H1 (cell line): ENCODE measurements at regions not wholly inside any gene's neighbourhood (a gene's known extent, or its start where the extent isn't known, plus 50 kb on each side); places are given as distances from the start of the nearest gene placed in this dataset.

Experiments
- CTCF ChIA-PET: fragments of 300-600 bp; sonication (Branson Sonifier 250); formaldehyde crosslinking; loops from one replicate; lab custom pipeline; 2021; ENCODE audit not compliant: partially characterized antibody; lab: Charles Lee
- POLR2A ChIA-PET: fragments of 300-600 bp; sonication (Branson Sonifier 250); formaldehyde crosslinking; loops from one replicate; lab custom pipeline; 2021; ENCODE audit warnings: inconsistent platforms; ENCODE audit not compliant: partially characterized antibody; lab: Charles Lee
- DNase-seq, 2 experiments: peaks; one replicate each; pipeline versions ENCODE4 v3.0.0 to v3.0.0-alpha.2; 2010 to 2022; ENCODE audit warnings: low spot score in 2 of 2, low read depth in 1 of 2, mixed read lengths in 1 of 2
- FAIRE-seq: peaks from 2 replicates; lab custom pipeline; 2011; peaks lifted over from hg19 to GRCh38; lab: Jason Lieb, UNC
- H2AFZ ChIP-seq: 2 replicates; pipeline ENCODE4 v1.8.1; 2012; ENCODE audit warnings: low read length, inconsistent platforms
- H2AK5ac ChIP-seq: 2 replicates; pipeline ENCODE4 v1.6.1; 2013; ENCODE audit warnings: low read depth, low read length
- H2BK120ac ChIP-seq: replicated peaks from 2 replicates; pipeline ENCODE3; 2013; ENCODE audit warnings: low read depth, low read length, inconsistent platforms
- H2BK12ac ChIP-seq: 2 replicates; pipeline ENCODE4 v1.6.1; 2013; ENCODE audit warnings: low read depth, low read length
- H2BK15ac ChIP-seq: 2 replicates; pipeline ENCODE4 v1.6.1; 2013; ENCODE audit warnings: low read length
- H2BK20ac ChIP-seq: 2 replicates; pipeline ENCODE4 v1.6.1; 2013; ENCODE audit warnings: low read length
- H2BK5ac ChIP-seq: 2 replicates; pipeline ENCODE4 v1.6.1; 2013; ENCODE audit warnings: low read depth, low read length
- H3K14ac ChIP-seq: 2 replicates; pipeline ENCODE4 v1.6.1; 2013; ENCODE audit warnings: inconsistent platforms; ENCODE audit not compliant: insufficient read length
- H3K18ac ChIP-seq: 2 replicates; pipeline ENCODE4 v1.6.1; 2013; ENCODE audit warnings: low read length; ENCODE audit errors: extremely low read depth
- H3K23ac ChIP-seq: 2 replicates; pipeline ENCODE4 v1.6.1; 2013; ENCODE audit warnings: inconsistent platforms; ENCODE audit not compliant: insufficient read length
- H3K23me2 ChIP-seq: 2 replicates; pipeline ENCODE4 v1.6.1; 2013; ENCODE audit warnings: low read depth, low read length
- H3K27ac ChIP-seq: 2 replicates; pipeline ENCODE4 v1.6.1; 2011; ENCODE audit warnings: low read depth, low read length, inconsistent platforms
- H3K27me3 ChIP-seq, 4 experiments: replicated peaks in 1 of 4; 1 replicate in 1 of 4; 2 replicates in 3 of 4; pipeline versions ENCODE4 v1.6.1 to v1.8.1; 2011 to 2013; ENCODE audit warnings: low read length in 3 of 4, mild to moderate bottlenecking in 3 of 4, inconsistent platforms in 2 of 4, mixed read lengths in 2 of 4, moderate library complexity in 1 of 4; ENCODE audit not compliant: control insufficient read depth in 3 of 4, insufficient read depth in 3 of 4; ENCODE audit errors: extremely low read depth in 1 of 4
- H3K36me3 ChIP-seq, 4 experiments: 2 replicates each; pipeline versions ENCODE4 v1.6.1 to v1.8.1; 2011 to 2013; ENCODE audit warnings: mild to moderate bottlenecking in 4 of 4, low read length in 3 of 4, moderate library complexity in 2 of 4, control low read depth in 1 of 4, inconsistent platforms in 1 of 4; ENCODE audit not compliant: insufficient read depth in 4 of 4, control insufficient read depth in 2 of 4
- H3K4ac ChIP-seq: replicated peaks from 2 replicates; pipeline ENCODE3; 2013; ENCODE audit warnings: low read length, low read depth, mixed read lengths, inconsistent platforms; ENCODE audit not compliant: insufficient read length
- H3K4me1 ChIP-seq, 4 experiments: replicated peaks in 1 of 4; 1 replicate in 1 of 4; 2 replicates in 3 of 4; pipeline versions ENCODE4 v1.6.1 to v1.8.1; 2011 to 2013; ENCODE audit warnings: low read length in 3 of 4, inconsistent platforms in 2 of 4, mixed read lengths in 1 of 4; ENCODE audit not compliant: insufficient read depth in 4 of 4, control insufficient read depth in 3 of 4
- H3K4me2 ChIP-seq, 2 experiments: 2 replicates each; pipeline versions ENCODE4 v1.6.1 to v1.8.1; 2011 to 2013; ENCODE audit warnings: low read depth in 2 of 2, low read length in 2 of 2, control low read depth in 1 of 2, inconsistent platforms in 1 of 2, mild to moderate bottlenecking in 1 of 2; ENCODE audit not compliant: insufficient read depth in 1 of 2
- H3K4me3 ChIP-seq, 4 experiments: fragments of 200-600, 300-600 bp in 1 of 4; sonication (generic), shearing (Covaris generic), sonication (Bioruptor Twin) in 1 of 4; 2 replicates each; pipeline versions ENCODE4 v1.5.1 to v1.8.1; 2011 to 2016; ENCODE audit warnings: low read length in 4 of 4, low read depth in 3 of 4, control low read depth in 2 of 4, inconsistent platforms in 2 of 4, mild to moderate bottlenecking in 2 of 4, mixed read lengths in 1 of 4, moderate library complexity in 1 of 4; ENCODE audit not compliant: insufficient read depth in 2 of 4; ENCODE audit errors: extremely low read depth in 1 of 4
- H3K56ac ChIP-seq: replicated peaks from 2 replicates; pipeline ENCODE3; 2013; ENCODE audit warnings: low read depth, mild to moderate bottlenecking, mixed read lengths, low read length, inconsistent platforms; ENCODE audit not compliant: insufficient read length
- H3K79me1 ChIP-seq: 2 replicates; pipeline ENCODE4 v1.6.1; 2013; ENCODE audit warnings: low read depth, low read length, control low read depth
- H3K79me2 ChIP-seq, 2 experiments: 2 replicates each; pipeline versions ENCODE4 v1.6.1 to v1.8.1; 2012 to 2013; ENCODE audit warnings: low read length in 2 of 2, mild to moderate bottlenecking in 2 of 2, inconsistent platforms in 1 of 2; ENCODE audit not compliant: insufficient read depth in 2 of 2, control insufficient read depth in 1 of 2
- H3K9ac ChIP-seq, 4 experiments: replicated peaks in 1 of 4; 1 replicate in 1 of 4; 2 replicates in 3 of 4; pipeline versions ENCODE4 v1.6.1 to v1.8.1; 2011 to 2013; ENCODE audit warnings: low read depth in 3 of 4, low read length in 3 of 4, control low read depth in 2 of 4, mild to moderate bottlenecking in 2 of 4, moderate library complexity in 2 of 4, inconsistent platforms in 1 of 4; ENCODE audit errors: extremely low read depth in 1 of 4
- H3K9me3 ChIP-seq, 2 experiments: 2 replicates each; pipeline versions ENCODE4 v1.6.1 to v1.8.1; 2012 to 2013; ENCODE audit warnings: mild to moderate bottlenecking in 2 of 2, moderate library complexity in 2 of 2, control low read depth in 1 of 2, inconsistent platforms in 1 of 2, low read depth in 1 of 2, low read length in 1 of 2, mixed read lengths in 1 of 2; ENCODE audit not compliant: insufficient read depth in 2 of 2
- H4K20me1 ChIP-seq, 2 experiments: replicated peaks in 1 of 2; 2 replicates each; pipeline versions ENCODE3 to v1.8.1; 2011 to 2013; ENCODE audit warnings: inconsistent platforms in 2 of 2, low read length in 2 of 2, mild to moderate bottlenecking in 1 of 2; ENCODE audit not compliant: insufficient read depth in 2 of 2, control insufficient read depth in 1 of 2
- H4K5ac ChIP-seq: 2 replicates; pipeline ENCODE4 v1.6.1; 2013; ENCODE audit warnings: low read length, low read depth, mixed read lengths, inconsistent platforms; ENCODE audit not compliant: insufficient read length
- H4K8ac ChIP-seq: 2 replicates; pipeline ENCODE4 v1.8.0; 2013; ENCODE audit warnings: mild to moderate bottlenecking, moderate library complexity, low read length, inconsistent platforms; ENCODE audit not compliant: insufficient read depth; ENCODE audit errors: extremely low read depth
- H4K91ac ChIP-seq: replicated peaks from 2 replicates; pipeline ENCODE3; 2013; ENCODE audit warnings: low read length, mixed read lengths, inconsistent platforms; ENCODE audit not compliant: insufficient read length
- TAF7 ChIP-seq: optimal IDR thresholded peaks from 2 replicates; pipeline ENCODE3; 2011; ENCODE audit warnings: low read depth, mild to moderate bottlenecking, inconsistent platforms, low read length, moderate library complexity, borderline replicate concordance
- WGBS, 2 experiments: shearing (Covaris generic) in 1 of 2; methylation state at CpG; one replicate each; pipeline versions ENCODE4 v1.1.6 to v1.1.7; 2013 to 2015; ENCODE audit warnings: low lambda C conversion rate in 2 of 2, mixed read lengths in 2 of 2, inconsistent platforms in 1 of 2, low coverage in 1 of 2, missing lambda C conversion rate in 1 of 2; ENCODE audit not compliant: insufficient replicate concordance in 2 of 2, insufficient coverage in 1 of 2, insufficient read length in 1 of 2; ENCODE audit errors: extremely low coverage in 1 of 2, missing lambda C conversion rate in 1 of 2; 5-methylcytosine and 5-hydroxymethylcytosine counted together
- TF ChIP-seq, protein P1 (sequence below): IDR thresholded peaks from 2 replicates; pipeline ENCODE4 v1.6.1; 2011; ENCODE audit warnings: low read depth, mild to moderate bottlenecking, low read length; ENCODE audit not compliant: insufficient read depth

GRCh38 chr2:217026161-217026560, 166.3 kb upstream of the TNP1 start:
- Histone ChIP-seq H2BK20ac (no peak overlapping the region), H3K27me3 (no peaks in the 10 kb centered on the region), H3K9ac (no peak overlapping the region), H2BK120ac (no peak overlapping the region), H2AK5ac (no peak overlapping the region), H3K79me2 (no peaks in the 10 kb centered on the region), H4K91ac (no peak overlapping the region), H3K23ac (no peak overlapping the region), H2BK5ac (no peak overlapping the region), H3K36me3 (no peaks in the 10 kb centered on the region), H3K4ac (no peak overlapping the region), H3K18ac (no peak overlapping the region), H3K56ac (no peak overlapping the region), H3K79me1 (no peaks in the 10 kb centered on the region), H4K8ac (no peak overlapping the region), H3K4me1 (no peaks in the 10 kb centered on the region), H3K23me2 (no peaks in the 10 kb centered on the region), H3K4me2 (no peak overlapping the region), H3K4me3 (no peak overlapping the region), H3K9me3 (no peaks in the 10 kb centered on the region; a peak in 1 of 4 replicates), H3K14ac (no peak overlapping the region), H2BK15ac (no peak overlapping the region), H4K20me1 (no peaks in the 10 kb centered on the region), H2AFZ (no peak overlapping the region), H2BK12ac (no peak overlapping the region), H3K27ac (no peak overlapping the region), H4K5ac (no peak overlapping the region)
- CTCF ChIA-PET = interaction anchor here (0.6 to 1.3 kb wide), 2 partner anchors 15 to 18 kb away, joined by 3 to 6 read pairs; no protein-coding TSS in a partner anchor
- DNase-seq (no peak), FAIRE-seq (no peak)
- POLR2A ChIA-PET = no interaction called here
- 100% methylated on average over 5 of the region's 5 CpGs; no CpG with 5 or more reads in 1 of the 2 experiments for WGBS, 2 experiments
- TF ChIP-seq, protein P1, sequence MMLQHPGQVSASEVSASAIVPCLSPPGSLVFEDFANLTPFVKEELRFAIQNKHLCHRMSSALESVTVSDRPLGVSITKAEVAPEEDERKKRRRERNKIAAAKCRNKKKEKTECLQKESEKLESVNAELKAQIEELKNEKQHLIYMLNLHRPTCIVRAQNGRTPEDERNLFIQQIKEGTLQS = no peak
- TF ChIP-seq TAF7 = no peak
